NCI-H146 (cell line): ENCODE measurements at regions not wholly inside any gene's neighbourhood (a gene's known extent, or its start where the extent isn't known, plus 50 kb on each side); places are given as distances from the start of the nearest gene placed in this dataset.
A peak's percentile ranks its signal among the peaks of the same experiment; 100 is the strongest.

Source experiments
- DNase-seq: peaks from one replicate; lab custom pipeline; 2025; lab: John Stamatoyannopoulos, UW

DNA sequence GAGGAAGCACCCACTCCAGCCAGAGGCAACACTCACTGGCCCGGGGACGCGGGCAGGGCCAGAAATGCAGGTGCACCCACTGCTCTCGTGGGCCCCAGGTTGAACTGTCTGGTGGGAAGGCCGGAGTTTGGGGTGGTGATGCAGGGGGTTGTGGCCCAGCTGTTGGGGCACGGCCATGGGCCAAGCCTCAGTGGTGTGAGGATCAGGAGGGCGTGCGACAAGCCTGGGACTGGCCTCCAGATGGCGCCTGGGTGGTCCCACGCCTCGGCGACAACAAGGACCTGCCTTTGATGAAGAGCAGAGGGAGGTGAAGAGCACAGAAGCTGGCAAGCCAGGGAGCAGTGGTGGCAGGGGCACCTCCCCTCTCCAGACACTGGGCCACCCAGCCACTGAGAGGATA, 240.8 kb downstream of the BRD1 start:
- no peak for DNase-seq

DNA sequence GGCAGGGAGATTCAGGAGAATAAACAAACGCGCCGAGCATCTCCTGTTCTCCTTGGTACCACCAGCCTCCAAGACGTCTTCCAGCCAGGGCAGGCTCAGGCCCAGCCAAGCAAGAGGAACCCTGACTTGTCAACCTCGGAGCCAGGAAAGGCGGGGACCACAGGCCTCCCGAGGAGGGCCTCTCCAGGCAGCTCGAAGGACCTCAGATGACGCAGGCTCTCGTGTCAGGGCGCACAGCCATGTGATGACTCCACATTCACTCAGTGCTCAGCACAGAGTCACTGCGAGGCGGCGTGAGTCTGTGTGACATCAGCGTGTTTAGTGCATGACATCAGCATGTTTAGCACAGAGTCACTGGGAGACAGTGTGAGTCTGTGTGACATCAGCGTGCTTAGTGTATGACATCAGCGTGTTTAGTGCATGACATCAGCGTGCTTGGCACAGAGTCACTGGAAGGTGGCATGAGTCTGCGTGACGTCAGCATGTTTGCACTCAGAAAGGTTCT, 241.4 kb downstream of the BRD1 start:
- DNase-seq: no peak

DNA sequence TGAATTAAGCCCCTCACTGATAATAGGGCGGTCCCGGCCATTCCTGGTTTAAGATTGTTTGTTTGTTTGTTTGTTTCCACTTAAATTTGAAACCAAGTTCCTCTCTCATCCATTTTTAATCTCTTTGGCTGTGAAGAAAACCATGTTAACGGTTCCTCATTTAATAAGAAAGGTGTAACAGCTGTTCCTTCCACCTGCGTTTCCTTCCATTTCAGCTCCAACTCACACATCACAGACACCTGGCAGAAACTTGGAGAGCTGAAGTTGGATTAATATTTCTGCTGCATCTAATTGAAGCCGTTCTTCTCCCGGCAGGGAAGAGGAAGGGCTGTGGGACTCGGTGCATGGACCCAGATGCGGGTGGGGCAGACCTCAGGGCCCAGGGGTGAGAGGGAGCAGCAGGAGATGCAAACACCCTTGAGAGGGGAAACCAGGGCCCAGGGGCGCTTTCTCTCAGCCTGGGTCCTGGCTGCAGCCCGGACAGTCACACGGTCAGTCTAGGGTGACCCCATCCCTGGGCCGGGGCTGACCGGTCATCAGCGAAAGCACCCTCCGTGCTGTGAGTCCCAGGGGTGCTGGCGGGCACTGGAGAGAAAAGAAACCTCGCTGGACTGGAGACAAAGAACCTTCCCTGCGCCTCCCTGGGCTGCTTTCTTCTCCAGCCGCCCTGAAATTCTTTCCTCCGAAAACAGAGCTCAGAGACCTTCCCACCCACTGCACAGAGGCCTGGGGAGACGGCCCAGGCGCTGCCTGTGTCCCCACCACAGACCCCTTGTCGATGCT, 242.0 kb downstream of the BRD1 start:
- DNase-seq: no peak

DNA sequence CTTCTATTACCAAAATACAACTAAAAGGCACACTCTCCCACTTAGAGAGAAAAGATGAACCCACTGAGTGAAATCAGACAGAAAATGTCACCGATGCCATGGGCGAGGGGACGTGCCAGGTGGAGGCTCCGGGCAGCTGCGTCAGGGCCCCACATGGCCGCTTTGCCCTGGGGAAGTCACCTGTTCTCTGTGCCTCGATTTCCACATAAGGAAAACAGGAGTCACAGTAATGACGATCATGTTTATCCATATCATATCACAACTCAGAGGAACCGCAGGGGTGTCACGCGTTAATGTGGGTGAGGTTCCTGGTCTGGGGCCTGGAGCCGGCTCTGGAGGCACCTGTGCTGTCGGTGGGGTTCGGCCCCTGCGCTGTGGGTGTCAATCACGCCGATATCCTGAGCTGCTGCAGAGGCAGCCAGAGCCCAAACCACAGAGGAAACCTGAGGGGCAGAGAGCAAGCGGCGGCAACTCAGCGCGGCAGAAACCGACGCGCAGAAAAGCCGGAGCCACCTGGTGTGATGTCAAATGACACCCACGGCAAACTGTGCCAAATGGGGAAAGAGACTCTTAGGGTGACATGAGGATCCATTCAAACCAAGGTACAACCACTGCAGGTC, 243.7 kb downstream of the BRD1 start:
- DNase-seq: no peak

DNA sequence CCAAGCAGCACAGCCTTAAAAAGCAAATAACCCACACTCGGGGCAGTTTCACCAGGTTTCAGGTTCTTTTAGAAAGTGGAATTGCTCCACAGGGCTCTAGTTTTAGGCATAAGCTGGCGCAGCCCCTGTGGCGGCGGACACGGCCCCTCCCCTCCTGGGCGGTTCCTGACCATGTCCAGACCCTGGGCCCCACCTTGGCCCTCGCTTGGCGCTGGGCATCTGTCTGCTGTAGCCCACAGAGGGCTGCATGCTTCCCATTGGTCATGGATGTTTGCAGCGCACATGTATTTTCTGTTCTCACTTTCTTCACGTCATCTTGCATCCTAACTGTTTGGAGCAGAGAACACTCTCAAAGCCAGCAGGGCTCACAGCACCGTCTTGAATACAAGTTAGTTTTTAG, 244.3 kb downstream of the BRD1 start:
- no peak for DNase-seq

DNA sequence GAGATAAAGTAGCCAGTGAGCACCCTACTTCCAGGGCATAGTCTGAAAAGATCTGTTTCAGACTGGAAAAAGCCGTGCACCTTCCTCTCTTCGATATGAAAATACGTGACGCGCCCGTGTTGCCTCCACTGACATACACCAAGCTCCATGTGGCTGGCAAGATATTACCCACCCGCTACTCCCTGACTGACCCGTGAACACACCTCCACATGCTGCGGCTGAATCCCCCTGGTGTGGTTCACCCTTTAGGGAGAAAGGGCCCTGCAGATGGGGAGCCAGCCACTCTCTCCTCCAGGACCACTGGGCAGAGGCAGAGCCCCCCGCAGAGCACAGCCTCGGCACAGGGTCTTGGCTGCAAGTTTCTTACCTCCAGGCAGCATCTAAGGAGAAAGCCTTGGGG, 245.0 kb downstream of the BRD1 start:
- DNase-seq: no peak

DNA sequence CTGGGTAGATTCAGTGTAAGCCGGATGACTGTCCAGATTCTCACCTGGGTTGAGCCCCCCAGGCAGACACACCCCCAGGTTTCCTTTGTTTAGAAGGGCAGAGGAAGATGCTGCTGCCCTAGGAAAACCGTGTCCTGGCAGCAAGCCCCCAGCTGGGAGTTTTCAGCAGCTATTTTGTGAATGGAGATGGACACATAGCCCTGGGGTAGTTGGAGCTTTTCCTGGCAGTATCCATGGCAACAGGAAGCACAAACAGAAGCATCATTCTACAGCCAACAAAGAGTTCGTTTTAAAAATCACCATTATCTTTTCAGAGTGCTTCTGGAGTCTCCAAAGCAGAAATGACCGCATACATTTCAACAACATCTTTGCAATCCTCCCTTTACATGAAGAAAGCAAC, 245.5 kb downstream of the BRD1 start:
- DNase-seq: peak; percentile 56

DNA sequence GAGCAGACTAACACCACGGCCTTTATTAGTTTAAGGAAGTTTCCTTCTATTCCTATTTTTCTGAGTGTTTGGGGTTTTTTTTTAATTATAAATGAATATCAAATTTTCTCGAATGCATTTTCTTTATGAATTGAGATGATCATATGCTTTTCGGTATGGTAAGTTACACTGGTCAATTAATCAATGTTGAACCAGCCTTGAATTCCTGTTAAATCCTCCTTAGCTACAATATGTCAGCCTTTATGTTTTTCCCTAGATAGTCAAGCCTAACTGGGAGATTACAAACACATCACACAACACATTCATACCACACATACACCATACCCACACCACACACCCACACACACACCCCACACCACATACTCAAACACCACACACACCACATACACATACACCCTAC, 247.6 kb downstream of the BRD1 start:
- DNase-seq: no peak

DNA sequence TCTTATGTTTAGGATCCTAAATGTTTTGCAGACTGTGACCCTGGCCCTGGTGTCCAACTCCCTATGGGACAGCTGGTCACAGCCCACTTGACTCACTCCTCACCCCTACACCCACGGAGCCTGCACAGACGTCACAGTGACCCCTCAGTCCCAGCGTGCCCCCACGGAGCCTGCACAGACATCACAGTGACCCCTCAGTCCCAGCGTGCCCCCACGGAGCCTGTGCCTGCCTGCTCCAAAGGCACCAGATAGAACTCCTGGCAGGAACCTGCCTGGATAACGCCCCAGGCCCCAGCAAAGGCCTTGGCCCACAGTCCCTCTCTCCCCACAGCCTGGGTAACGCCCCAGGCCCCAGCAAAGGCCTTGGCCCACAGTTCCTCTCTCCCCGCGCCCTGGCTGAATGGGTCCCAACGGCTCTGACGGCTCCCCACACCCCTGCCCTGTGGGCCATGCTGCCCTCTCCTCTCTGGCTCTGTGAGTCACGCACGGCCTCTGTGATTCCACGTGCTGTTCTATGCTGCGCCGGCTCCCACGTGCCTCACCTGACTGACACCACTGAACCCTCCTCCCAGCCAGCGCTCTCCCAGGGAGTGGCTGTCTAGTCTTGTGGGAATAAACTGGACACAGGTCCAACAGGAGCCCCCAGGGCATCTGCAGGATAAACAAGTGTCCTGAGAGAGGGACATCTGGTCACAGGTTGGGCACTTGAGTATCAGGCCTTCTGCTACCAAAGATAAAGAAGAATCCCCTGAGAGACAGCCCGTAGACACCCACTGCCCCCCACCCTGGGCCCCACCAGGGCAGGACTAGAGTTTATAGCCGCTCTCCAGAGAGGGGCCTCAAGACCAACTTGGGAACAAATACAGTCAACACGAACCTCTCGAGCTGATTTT, 250.3 kb downstream of the BRD1 start:
- no peak for DNase-seq

DNA sequence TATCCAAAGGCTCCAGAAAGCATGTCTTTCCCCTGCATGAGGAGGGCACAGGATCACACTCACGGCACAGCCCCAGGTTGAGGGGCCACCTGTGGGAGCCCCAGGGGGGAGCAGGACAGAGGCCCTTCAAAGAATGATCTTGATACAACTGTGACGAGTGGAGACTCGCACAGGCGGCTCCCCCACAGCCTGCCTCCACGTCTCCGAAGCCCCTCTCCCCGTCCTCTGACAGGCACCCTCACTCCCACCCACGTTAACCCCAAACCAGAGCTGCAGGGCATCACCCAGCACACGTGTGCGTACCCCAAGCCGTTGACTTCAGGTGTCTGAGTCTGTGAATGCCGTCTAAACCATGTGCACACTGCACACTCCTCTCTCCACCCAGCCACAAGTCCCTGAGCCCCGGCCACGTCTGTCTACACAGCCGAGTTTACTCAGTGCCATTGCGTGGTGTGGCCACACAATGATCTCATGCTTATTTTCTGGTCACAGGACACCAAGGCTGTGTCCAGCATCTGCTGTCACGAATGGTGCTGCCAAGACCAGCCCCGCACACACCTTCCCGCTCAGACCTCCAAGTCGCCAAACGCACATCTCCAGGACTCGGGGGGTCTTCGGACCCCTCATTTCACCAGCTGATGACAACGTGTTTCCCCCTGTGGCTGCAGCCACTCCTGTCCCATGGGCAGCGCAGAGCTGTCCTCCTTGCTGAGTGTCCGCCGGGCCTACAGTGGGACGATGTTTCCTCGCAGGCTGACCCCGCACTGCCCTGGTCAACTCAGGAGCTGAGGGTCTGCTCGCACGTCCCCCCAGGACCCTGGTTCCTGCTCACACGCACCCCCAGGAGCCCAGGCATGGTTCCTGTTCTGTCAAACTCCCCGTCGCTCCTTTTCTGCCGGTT, 251.2 kb downstream of the BRD1 start:
- no peak for DNase-seq

DNA sequence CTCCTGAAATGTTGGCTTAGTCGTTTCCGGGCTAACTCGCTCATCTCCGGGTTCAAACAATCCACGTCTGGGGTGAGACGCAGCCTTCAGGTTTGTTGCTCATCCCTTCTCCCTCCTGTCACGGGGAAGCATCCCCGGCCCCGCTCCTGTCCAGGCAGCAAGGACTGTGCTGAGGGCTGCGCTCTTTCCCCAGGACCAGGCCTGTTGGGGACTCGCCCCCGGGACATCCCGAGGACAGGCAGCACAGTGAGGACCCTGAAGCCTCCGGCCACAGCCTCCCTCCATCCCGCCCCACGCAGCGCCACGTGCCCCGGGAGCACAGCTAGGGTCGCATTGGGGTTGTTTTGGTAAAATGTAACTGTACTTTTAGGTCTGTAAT, 252.0 kb downstream of the BRD1 start:
- DNase-seq: no peak

DNA sequence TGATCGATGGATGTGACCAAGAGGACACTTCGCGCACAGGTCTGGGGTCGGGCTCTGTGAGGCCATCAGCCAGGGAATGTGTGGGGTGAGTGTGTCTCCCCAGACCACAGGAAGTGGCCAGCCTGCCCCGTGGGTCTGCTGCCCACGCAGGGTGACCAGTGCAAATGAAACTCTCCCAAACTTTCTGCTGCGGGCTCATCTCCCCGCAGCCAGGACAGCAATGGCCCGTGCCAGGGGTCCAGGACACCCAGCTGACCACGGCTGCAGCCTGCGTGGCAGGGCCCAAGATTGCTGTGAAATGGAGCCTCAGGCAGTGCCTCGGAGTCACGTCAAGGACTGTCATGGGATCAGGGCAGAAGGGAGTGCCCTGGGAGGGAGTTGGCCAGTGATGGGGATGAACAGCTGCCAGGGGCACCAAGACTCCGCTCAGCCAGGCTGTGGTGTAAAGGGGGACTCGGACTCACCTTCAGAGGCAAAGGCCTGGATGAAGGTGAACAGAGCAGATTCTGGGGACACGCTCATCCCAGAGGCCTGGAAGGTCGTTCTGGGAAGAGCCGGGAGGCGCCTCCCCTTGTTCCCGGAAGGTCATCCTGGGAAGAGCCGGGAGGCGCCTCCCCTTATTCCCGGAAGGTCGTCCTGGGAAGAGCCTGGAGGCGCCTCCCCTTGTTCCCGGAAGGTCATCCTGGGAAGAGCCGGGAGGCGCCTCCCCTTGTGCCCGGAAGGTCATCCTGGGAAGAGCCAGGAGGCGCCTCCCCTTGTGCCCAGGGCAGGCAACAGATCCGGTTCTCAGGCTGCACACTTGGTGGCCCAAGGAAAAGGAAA, 252.6 kb downstream of the BRD1 start:
- no peak for DNase-seq

DNA sequence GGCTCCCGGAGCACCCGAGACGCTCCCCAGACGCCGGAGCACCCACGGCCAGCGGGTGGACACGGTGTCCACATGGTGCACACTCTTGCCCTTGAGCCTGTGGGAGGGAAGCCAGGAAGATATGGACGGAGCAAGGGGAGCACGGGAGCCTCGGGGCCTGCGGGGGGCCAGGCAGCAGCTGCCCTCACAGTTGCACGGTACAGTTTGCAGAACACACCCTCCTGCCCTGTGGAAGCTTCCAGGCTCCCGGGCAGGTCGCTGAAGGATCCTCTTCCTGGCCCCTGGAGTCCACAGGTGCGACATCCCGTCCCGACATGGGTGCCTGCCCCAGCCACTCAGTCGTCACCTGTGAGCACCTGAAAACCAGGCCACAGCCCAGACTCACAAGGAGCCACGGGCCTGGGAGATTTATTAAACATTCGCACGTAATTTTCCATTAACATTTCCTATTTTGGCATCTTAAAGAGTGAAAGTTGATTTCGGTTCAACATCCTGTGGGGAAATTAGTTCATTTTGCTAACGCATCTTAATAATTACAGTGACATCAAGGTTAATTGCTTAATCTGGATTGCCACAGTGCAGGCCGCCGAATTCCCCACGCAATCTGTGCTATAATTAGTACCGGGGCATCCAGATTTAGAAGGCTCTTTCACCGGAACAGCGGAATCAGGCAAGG, 253.3 kb downstream of the BRD1 start:
- no peak for DNase-seq

DNA sequence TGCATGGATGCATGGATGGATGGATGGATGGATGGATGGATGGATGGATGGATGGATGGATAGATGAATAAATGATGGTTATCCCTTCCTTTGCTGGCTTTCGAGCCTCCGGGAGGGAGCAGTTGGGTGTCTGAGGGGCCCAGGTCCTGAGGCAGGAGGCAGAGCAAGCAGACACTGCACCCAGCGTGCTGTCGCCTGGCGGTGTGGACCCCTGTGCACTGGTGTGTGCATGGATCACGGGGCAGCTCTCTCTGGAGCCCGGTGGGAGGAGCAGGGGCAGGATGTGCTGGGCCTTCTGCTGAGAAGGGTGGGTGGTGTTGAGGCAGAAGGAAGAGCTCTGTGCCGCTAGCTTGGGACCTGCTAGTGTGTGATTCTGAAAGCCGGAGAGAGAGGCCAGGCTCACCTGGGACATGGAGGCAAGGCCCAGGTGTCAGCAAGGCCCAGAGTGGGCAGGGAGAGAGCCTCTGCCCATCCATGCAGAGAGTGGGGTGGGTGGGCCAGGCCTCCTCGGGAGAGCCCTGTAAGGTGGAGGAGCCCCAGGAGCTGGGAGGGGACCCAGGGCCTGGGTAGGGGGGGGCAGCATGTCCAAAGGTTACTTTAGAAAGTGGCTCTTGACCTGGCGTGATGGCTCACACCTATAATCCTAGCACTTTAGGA, 254.4 kb downstream of the BRD1 start:
- no peak for DNase-seq

DNA sequence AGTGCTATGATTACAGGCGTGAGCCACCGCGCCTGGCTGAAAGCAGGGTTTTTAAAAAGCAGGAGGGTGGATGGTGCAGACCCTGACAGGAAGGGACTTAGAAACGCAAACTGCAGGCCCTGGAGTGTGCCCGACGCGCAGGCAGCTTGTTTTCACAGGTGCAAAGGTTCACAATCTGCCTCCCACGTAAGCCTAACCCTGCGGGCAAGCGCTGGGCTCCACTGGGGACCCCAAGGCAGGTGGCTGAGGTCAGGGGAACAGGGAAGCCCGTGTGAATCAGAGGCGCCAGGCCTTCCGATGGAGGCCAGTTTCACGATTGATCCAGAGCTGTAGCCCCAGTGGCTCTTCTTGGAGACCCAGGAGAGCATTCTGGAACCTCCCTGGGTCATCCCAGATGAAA, 256.3 kb downstream of the BRD1 start:
- DNase-seq: no peak

DNA sequence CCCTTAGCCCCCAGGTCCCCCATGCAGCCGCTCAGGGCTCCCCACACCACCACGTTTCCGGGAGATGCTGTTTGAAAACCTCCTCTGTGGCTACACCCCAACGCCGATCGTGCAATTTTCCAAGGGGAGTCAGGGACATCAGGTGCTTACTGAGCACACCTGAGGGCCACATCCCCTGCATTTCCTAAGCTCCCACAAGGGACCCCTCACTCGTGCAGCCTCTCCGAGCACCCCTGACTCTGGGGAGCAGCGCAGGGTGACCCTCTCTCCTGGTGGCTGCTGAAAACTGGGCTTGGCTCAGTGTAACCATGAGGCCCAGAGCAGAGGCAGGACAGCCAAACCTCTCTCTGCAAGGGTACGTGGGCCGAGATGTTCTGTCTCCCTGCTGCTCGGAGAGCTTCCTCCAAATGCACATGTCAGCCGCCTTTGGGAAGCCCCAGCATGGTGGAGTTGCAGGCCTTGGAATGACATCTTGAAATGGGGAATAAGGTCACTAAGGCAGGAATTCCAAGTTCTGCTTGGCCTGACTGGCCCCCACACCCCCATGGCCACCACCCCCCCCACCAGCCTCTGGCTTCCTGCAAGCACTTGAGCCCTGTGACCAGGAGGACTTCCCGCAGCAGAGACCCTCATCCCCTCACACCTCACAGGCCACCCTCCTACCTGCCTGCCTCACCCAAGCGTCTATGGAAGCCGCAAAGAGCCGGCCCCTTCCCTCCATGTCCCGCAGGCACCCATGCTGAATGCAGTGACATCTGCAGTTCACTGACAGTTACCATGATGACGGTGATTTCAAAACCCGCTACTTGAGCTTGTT, 257.4 kb downstream of the BRD1 start:
- no peak for DNase-seq

DNA sequence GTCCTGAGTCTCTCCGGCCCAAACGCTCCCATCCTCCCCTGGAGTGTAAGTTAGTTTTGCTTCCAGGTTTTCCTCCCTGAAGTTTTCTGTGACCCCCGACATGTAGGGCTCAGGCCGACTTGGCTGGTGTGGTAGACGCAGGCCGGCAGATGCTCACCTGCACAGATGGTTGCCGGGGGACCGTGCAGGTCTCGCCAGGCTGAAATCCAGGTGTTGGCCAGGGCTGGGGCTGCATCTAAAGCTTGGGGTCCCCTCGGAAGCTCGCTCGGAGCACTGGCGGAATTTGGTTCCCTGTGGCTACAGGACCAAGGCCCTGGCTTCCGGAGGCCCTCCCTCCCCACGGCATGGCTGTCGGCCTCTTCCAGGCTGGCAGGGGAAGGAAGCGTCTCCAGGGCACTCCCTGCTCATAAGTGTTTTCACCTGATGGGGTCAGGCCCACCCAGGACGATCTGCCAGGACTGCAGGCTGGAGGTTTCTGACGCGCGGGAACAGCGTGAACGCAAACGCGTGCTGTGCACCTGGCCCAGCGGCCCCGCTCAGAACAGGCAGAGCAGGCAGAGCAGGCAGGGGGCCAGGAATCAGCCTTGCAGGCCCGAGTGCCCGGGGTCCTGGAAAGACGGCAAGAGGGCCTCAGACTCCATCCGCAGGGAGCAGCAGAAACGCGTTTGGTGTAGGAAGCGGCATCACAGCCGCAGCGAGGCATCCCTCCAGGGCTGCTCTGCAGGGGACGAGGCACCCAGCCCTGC, 258.2 kb downstream of the BRD1 start:
- DNase-seq: no peak

DNA sequence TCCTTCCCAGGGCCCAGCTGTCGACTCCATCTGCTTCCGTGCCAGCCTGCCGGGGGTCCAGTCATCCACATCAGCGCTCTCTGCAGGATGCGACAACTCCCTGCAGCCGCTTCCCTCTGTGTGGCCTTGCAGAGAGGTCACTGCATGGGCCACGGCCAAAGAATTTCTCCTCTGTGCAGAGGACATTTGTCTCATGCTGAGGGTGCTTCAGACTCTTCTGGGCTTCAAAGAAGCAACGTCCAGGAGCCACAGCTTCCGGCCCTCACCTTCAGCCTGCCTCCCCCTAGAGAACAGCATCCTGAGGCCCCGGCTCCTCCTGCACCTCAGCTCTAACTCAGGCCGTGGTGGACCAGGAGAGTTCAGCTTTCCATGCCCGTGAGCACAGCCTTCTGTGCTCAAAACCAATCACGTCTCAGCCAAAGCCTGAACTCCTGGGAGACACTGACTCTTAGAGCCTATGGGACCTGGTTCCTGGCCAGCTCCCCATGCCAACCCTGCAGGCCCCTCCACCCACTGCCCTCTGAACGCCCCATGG, 258.9 kb downstream of the BRD1 start:
- no peak for DNase-seq
